Activated CD8-positive, alpha-beta memory T cell treated with anti-CD3 and anti-CD28 coated beads, Interleukin-2, amount 50 U/mL, for 48 hours (primary cell): ENCODE measurements at regions not wholly inside any gene's neighbourhood (a gene's known extent, or its start where the extent isn't known, plus 50 kb on each side); places are given as distances from the start of the nearest gene placed in this dataset.
"Not testable (repeated sequence)": the region's sequence is repeated elsewhere in the genome, so short reads cannot be mapped to it uniquely, and the experiment has no call there.

Source experiments
- DNase-seq: peaks from one replicate; pipeline ENCODE4 v3.0.0-alpha.2; 2020

GRCh38 chr7:53087274-53087673, 51.8 kb downstream of the POM121L12 start:
- DNase-seq: no peak

DNA sequence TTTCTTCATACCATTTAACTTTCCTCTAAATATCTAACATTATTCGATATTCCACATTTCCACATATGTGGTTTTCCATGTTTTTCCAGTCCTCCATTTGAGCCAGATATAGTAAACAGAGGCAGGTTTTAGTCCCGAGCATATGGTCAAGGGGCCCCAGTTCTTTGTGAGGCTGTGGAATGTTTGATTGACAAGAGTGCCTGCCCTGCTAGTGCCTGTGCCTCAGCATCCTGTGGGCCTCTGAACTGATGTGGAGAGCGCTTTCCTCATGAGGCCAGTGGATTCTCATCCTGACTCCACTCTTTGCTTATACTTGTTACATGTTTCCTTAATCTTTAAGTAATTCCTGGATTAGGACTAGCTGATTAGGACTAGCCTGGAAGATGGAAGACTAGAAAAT, 58.8 kb downstream of the POM121L12 start:
- DNase-seq: no peak

- no peak for DNase-seq
Measured at GRCh38 chr7:53094827-53095226, 59.4 kb downstream of the POM121L12 start.

GRCh38 chr7:53095731-53096501, 60.5 kb downstream of the POM121L12 start:
- DNase-seq: no peak

- DNase-seq: no peak
Measured at GRCh38 chr7:53100091-53100490, 64.7 kb downstream of the POM121L12 start.

DNA sequence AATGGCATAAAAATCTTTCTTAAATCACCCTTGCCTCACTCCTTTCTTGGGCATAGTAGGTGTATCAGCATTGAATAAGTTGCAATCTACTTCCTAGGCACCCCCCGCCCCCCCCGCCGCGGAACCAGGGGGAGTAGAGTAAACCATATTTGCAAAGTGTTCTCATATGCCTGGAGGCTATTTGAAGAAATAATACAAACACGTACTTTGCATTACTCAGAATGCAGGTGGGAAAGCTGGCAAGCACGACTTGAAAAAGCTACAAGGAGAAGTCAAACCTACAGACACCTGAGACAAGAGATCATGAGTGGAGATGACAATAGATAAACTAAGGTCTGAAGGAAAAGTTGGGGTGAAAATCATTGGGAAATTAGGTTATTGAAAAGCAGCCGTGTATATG, 65.6 kb downstream of the POM121L12 start:
- DNase-seq: no peak

GRCh38 chr7:53110425-53110824, 75.0 kb downstream of the POM121L12 start:
- no peak for DNase-seq

DNA sequence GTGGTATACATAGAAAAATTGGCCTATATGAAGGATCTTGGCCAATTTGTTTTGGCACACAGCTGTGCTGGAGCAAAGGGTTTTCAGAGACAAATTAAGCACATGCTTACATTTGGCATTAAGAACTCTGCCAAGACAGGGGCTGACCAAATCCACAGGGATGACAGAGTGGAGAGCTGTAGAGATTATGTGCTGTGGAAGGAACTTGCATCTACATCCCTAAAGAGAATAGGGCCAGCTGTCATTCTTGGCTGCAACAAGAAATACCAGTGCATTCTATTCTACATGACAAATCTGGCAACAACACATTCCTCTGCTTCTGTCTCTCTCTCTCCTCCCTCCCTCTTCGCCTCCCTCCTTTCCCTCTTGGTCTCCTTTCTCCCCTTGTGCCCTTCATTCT, 75.6 kb downstream of the POM121L12 start:
- DNase-seq: no peak

DNA sequence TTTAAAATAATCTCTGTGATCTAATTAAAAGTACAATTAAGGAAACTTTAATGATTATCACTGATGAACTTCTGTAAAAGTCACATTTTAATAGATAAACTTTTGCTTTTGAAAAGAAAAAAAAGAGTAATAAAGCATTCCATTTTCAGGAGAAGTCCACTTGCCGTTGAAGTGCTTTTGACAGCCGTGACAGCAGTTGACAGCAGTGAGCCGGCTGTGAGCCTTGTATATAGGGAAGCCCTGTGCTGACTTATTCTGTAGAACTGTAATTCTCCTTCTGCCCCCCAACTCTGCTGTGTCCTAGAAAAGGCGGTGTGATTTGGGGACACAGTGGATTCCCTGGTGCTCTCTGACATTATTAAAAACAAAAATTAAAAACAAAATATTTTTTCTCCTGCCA, 78.0 kb downstream of the POM121L12 start:
- no peak for DNase-seq

DNA sequence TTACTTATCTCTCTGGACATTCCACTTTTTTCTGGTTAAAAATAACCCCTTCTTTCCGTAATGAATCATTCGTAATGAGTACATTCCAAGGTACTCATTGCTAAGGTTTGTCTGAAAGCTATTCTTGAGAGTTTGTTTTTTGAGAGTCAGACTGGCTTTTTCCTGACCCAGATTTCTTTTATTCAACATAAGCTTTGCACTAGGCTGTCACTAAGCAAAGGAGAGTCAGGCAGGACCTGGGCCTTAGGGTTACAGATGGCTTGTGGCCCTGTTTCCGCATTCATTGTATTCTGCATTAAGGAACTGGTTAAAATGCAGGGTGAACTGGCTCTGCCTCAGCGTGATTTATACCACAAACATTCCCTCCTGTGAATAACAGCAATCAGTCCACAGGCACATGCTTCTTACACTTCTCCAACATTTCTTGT, 84.1 kb downstream of the POM121L12 start:
- no peak for DNase-seq

- DNase-seq: no peak
Measured at GRCh38 chr7:53121374-53121773, 85.9 kb downstream of the POM121L12 start.

- DNase-seq: no peak
Measured at GRCh38 chr7:53131697-53132096, 96.3 kb downstream of the POM121L12 start.

GRCh38 chr7:53151496-53151895, 116.1 kb downstream of the POM121L12 start:
- no peak for DNase-seq

GRCh38 chr7:53187184-53187583, 151.8 kb downstream of the POM121L12 start:
- DNase-seq: not testable (repeated sequence)

GRCh38 chr7:53191191-53191695, 155.8 kb downstream of the POM121L12 start:
- DNase-seq: no peak

DNA sequence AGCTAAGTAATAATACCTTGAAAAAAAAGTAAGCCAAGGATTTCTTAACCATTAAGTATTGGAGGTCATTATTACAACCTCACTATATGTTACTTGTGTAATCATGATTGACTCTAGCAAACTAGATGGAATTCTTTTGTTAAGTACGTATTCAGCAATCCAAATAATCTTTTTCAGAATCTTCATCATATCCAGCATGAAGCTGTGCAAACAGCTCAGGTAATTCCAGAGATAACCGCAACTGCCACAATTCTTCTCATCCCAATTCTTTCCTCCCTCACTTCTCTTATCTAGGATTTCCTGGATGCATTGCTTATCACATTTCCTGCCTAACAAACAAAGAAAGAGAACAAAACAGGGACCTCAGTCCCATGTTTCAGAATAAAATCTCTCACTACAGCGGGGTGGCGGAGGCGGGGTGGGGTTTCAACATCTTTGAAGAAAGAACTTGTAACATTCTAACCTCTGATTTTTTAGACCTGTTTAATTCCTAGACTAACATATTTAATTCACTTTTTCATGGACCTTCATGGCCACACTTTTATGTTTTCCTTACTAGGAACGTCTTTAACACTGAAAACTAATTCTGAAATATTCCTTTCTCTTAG, 156.5 kb downstream of the POM121L12 start:
- DNase-seq: no peak

GRCh38 chr7:53205006-53205405, 169.6 kb downstream of the POM121L12 start:
- DNase-seq: no peak

DNA sequence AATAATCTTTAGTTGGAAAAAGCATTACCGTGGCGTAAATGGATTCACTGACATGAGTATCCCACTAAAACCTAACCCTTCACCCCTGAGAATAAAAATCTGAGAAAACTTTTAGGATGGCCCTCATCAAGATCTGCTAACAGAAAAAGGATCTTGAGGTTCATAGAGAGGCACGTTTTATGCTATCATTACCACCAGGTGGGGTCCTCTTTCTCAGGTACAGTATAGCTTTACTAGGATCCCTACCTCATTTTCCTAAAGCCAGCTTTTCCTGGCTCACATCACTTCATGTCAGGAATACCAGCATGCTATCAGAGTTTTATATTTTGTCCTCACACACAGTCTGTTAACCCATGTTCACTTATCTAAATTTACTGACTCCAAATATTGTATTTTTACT, 173.7 kb downstream of the POM121L12 start:
- no peak for DNase-seq

- DNase-seq: no peak
Measured at GRCh38 chr7:53214463-53214862, 179.0 kb downstream of the POM121L12 start.

- no peak for DNase-seq
Measured at GRCh38 chr7:53218730-53219504, 183.5 kb downstream of the POM121L12 start.

DNA sequence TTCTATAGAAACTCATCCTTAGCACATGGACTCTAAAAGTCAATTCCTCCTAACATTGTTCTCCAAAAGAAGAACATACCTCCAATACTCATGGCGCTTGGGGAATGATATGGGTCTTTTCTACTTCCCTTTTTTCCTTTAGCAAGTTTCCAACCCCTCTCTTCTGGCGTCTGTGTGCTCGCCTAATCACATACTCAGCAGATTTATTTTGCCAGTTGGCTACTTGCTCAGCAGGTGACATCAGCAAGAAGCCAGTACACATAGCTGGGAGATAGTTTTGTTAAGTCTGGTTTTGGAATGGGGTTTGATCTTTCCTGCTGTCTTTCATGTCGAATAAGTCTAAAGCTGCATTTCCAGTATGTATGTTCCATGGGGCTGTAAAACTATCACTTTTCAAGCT, 193.8 kb downstream of the POM121L12 start:
- no peak for DNase-seq

GRCh38 chr7:53237344-53237913, 202.0 kb downstream of the POM121L12 start:
- no peak for DNase-seq

- no peak for DNase-seq
Measured at GRCh38 chr7:53238021-53238605, 202.7 kb downstream of the POM121L12 start.
